NCI-H2227 (cell line): ENCODE measurements at regions not wholly inside any gene's neighbourhood (a gene's known extent, or its start where the extent isn't known, plus 50 kb on each side); places are given as distances from the start of the nearest gene placed in this dataset.

Experiments
- DNase-seq: peaks from one replicate; lab custom pipeline; 2025; ENCODE audit not compliant: unreplicated experiment; lab: John Stamatoyannopoulos, UW

GRCh38 chr1:29824025-29824424 lies 587.7 kb downstream of the PTPRU start:
- no peak for DNase-seq

GRCh38 chr1:29823561-29823960 lies 587.2 kb downstream of the PTPRU start:
- no peak for DNase-seq

- DNase-seq = no peak
These were observed 585.3 kb downstream of the PTPRU start for GRCh38 chr1:29821605-29822004.

- no peak for DNase-seq
These were observed 584.1 kb downstream of the PTPRU start for GRCh38 chr1:29820401-29820800.

- no peak for DNase-seq
These were observed 576.2 kb downstream of the PTPRU start for GRCh38 chr1:29812408-29813135.

- no peak for DNase-seq
These were observed 575.5 kb downstream of the PTPRU start for GRCh38 chr1:29811727-29812407.

GRCh38 chr1:29811247-29811646 lies 574.9 kb downstream of the PTPRU start:
- no peak for DNase-seq

GRCh38 chr1:29810121-29811120 lies 574.1 kb downstream of the PTPRU start:
- no peak for DNase-seq

- no peak for DNase-seq
These were observed 573.3 kb downstream of the PTPRU start for GRCh38 chr1:29809446-29810120.

GRCh38 chr1:29808141-29808995 lies 572.0 kb downstream of the PTPRU start:
- DNase-seq = no peak

GRCh38 chr1:29807689-29808088 lies 571.4 kb downstream of the PTPRU start:
- DNase-seq = no peak

GRCh38 chr1:29806646-29807319 lies 570.5 kb downstream of the PTPRU start:
- no peak for DNase-seq

GRCh38 chr1:29805896-29806160 lies 569.5 kb downstream of the PTPRU start:
- DNase-seq = no peak

GRCh38 chr1:29805122-29805895 lies 569.0 kb downstream of the PTPRU start:
- no peak for DNase-seq

- no peak for DNase-seq
These were observed 568.0 kb downstream of the PTPRU start for GRCh38 chr1:29804181-29804899.

GRCh38 chr1:29803486-29803885 lies 567.2 kb downstream of the PTPRU start:
- DNase-seq = no peak

- DNase-seq = peak; percentile 39
These were observed 566.1 kb downstream of the PTPRU start for GRCh38 chr1:29802181-29803068.
